HepG2 (cell line): ENCODE measurements at regions not wholly inside any gene's neighbourhood (a gene's known extent, or its start where the extent isn't known, plus 50 kb on each side); places are given as distances from the start of the nearest gene placed in this dataset.

ENCODE experiments used
- ATAC-seq: fragments of 200-7000 bp; cut with Tn5 transposase; 3 replicates; pipeline ENCODE4 v1.9.1; 2020; ENCODE audit warnings: mild to moderate bottlenecking, moderate library complexity
- BruUV-seq: library from RNA; stranded (reverse); fragments of 400-500 nt; replicated peaks from 2 replicates; lab custom pipeline; 2021; lab: Mats Ljungman, UMichigan
- CTCF ChIA-PET: fragments of 300-600 bp; formaldehyde crosslinking; extraction: SDS; loops from one replicate; lab custom pipeline; 2021; ENCODE audit warnings: low total read pairs, inconsistent platforms, low intra/inter-chr PET ratio; lab: Yijun Ruan, JAX
- POLR2A ChIA-PET: fragments of 350-600 bp; sonication (Branson Sonifier 250); formaldehyde crosslinking; loops from one replicate; lab custom pipeline; 2020; ENCODE audit warnings: antibody characterized with exemption, inconsistent platforms; lab: Yijun Ruan, JAX
- DNase-seq: peaks from one replicate; pipeline ENCODE4 v3.0.0-alpha.2; 2015; ENCODE audit warnings: low spot score
- FAIRE-seq: peaks from 3 replicates; lab custom pipeline; 2011; peaks lifted over from hg19 to GRCh38; lab: Jason Lieb, UNC
- H2AFZ ChIP-seq: one replicate; pipeline ENCODE4 v1.6.1; 2011; ENCODE audit warnings: low read length, inconsistent platforms
- H3K27ac ChIP-seq: fragments of 300-600 bp; 3 replicates; pipeline ENCODE4 v1.8.0; 2011; ENCODE audit warnings: mixed run types, mild to moderate bottlenecking, mixed read lengths, low read length, inconsistent platforms; ENCODE audit not compliant: insufficient read depth; ENCODE audit errors: extremely low read length
- H3K27me3 ChIP-seq, 2 experiments: fragments of 200-600 bp in 1 of 2; 2 replicates in 1 of 2; 3 replicates in 1 of 2; pipeline versions ENCODE4 v1.6.0 to v1.8.0; 2011; ENCODE audit warnings: low read length in 2 of 2, mild to moderate bottlenecking in 2 of 2, moderate library complexity in 2 of 2, inconsistent platforms in 1 of 2; ENCODE audit not compliant: insufficient read depth in 2 of 2, control insufficient read depth in 1 of 2
- H3K36me3 ChIP-seq, 2 experiments: fragments of 200-600 bp in 1 of 2; replicated peaks in 1 of 2; 2 replicates in 1 of 2; 3 replicates in 1 of 2; pipeline versions ENCODE4 v1.5.1 to v1.8.0; 2011; ENCODE audit warnings: low read length in 2 of 2, inconsistent platforms in 1 of 2; ENCODE audit not compliant: insufficient read depth in 2 of 2, control insufficient read depth in 1 of 2
- H3K4me1 ChIP-seq: 2 replicates; pipeline ENCODE4 v1.5.1; 2012; ENCODE audit warnings: low read length, inconsistent platforms; ENCODE audit not compliant: insufficient read depth
- H3K4me2 ChIP-seq: 2 replicates; pipeline ENCODE4 v1.6.0; 2011; ENCODE audit warnings: low read depth, low read length, inconsistent platforms
- H3K4me3 ChIP-seq, 3 experiments: fragments of 200-600 bp in 1 of 3; sonication (generic), shearing (Covaris generic) in 1 of 3; replicated peaks in 1 of 3; 2 replicates each; pipeline ENCODE4 v1.5.1; 2011 to 2016; ENCODE audit warnings: low read length in 3 of 3, inconsistent platforms in 2 of 3, low read depth in 2 of 3, mild to moderate bottlenecking in 2 of 3, control low read depth in 1 of 3, mixed read lengths in 1 of 3; ENCODE audit not compliant: insufficient read depth in 1 of 3
- H3K79me2 ChIP-seq: one replicate; pipeline ENCODE4 v1.6.1; 2011; ENCODE audit warnings: low read length, inconsistent platforms; ENCODE audit not compliant: insufficient read depth
- H3K9ac ChIP-seq: 2 replicates; pipeline ENCODE4 v1.6.0; 2011; ENCODE audit warnings: mild to moderate bottlenecking, low read depth, low read length, inconsistent platforms; ENCODE audit not compliant: insufficient read depth
- H3K9me3 ChIP-seq: 2 replicates; pipeline ENCODE4 v1.5.1; 2012; ENCODE audit warnings: mild to moderate bottlenecking, low read length
- H4K20me1 ChIP-seq: 2 replicates; pipeline ENCODE4 v1.6.0; 2011; ENCODE audit warnings: inconsistent platforms, mild to moderate bottlenecking, low read length, moderate library complexity; ENCODE audit not compliant: insufficient read depth
- ATRX ChIP-seq: sonication (generic); formaldehyde crosslinking; IDR thresholded peaks from 2 replicates; pipeline ENCODE4 v1.4.0; 2020; ENCODE audit warnings: missing genetic modification reagents, borderline replicate concordance
- CHCHD3 ChIP-seq: sonication (generic); formaldehyde crosslinking; IDR thresholded peaks from 2 replicates; pipeline ENCODE4 v1.8.0; 2022; ENCODE audit warnings: mild to moderate bottlenecking, missing genetic modification reagents, moderate library complexity
- FOXA1 ChIP-seq, 2 experiments: fragments of 450-650 bp in 1 of 2; sonication (generic) in 1 of 2; formaldehyde crosslinking in 1 of 2; IDR thresholded peaks; 2 replicates each; pipeline versions ENCODE4 v1.4.0 to v1.6.1; 2016 to 2020; ENCODE audit warnings: missing genetic modification reagents in 1 of 2
- HBP1 ChIP-seq: IDR thresholded peaks from 2 replicates; pipeline ENCODE4 v1.6.1; 2016; ENCODE audit warnings: low read depth, control low read depth
- NR3C1 ChIP-seq: sonication (generic); formaldehyde crosslinking; IDR thresholded peaks from 2 replicates; pipeline ENCODE4 v1.4.0; 2020; ENCODE audit warnings: missing genetic modification reagents
- PRPF4 ChIP-seq: fragments of 200-400 bp; formaldehyde crosslinking; IDR thresholded peaks from 2 replicates; pipeline ENCODE4 v1.6.1; 2016; ENCODE audit warnings: low read length, low read depth; ENCODE audit not compliant: poor library complexity, severe bottlenecking
- ZNF121 ChIP-seq: sonication (generic); formaldehyde crosslinking; IDR thresholded peaks from 2 replicates; pipeline ENCODE4 v1.5.0; 2020; ENCODE audit warnings: mild to moderate bottlenecking, missing genetic modification reagents
- ZNF224 ChIP-seq: sonication (generic); formaldehyde crosslinking; IDR thresholded peaks from 2 replicates; pipeline ENCODE4 v1.5.0; 2020; ENCODE audit warnings: mild to moderate bottlenecking, missing genetic modification reagents
- ZNF510 ChIP-seq: sonication (generic); formaldehyde crosslinking; IDR thresholded peaks from 2 replicates; pipeline ENCODE4 v1.4.0; 2020; ENCODE audit warnings: low read depth, mild to moderate bottlenecking, missing genetic modification reagents
- ZNF513 ChIP-seq: sonication (generic); formaldehyde crosslinking; conservative IDR thresholded peaks from 2 replicates; pipeline ENCODE4 v1.5.0; 2020; ENCODE audit warnings: missing genetic modification reagents
- ZNF572 ChIP-seq: sonication (generic); formaldehyde crosslinking; IDR thresholded peaks from 2 replicates; pipeline ENCODE4 v1.5.1; 2020; ENCODE audit warnings: mild to moderate bottlenecking, missing genetic modification reagents
- ZNF747 ChIP-seq: sonication (generic); formaldehyde crosslinking; IDR thresholded peaks from 2 replicates; pipeline ENCODE4 v1.8.1; 2023; ENCODE audit warnings: missing genetic modification reagents, mild to moderate bottlenecking, borderline replicate concordance
- WGBS: methylation state at CpG from one replicate; pipeline ENCODE4 v1.1.6; 2017; ENCODE audit warnings: low lambda C conversion rate; 5-methylcytosine and 5-hydroxymethylcytosine counted together
- in situ Hi-C: cut with HindIII; loops from 2 replicates; pipeline ENCODE4 v1.10.0; 2017; ENCODE audit warnings: low pct_unique_long_range_greater_than_20kb; ENCODE audit not compliant: extremely low pct_ligation_motif_present
- intact Hi-C: fragments of 100-400 bp; cut with micrococcal nuclease; formaldehyde crosslinking; loops from one replicate; pipeline ENCODE4 v1.10.0; 2022; ENCODE audit not compliant: unreplicated experiment

GRCh38 chr17:70242781-70243437, 73.6 kb downstream of the KCNJ2 start:
- ATAC-seq: no peak
- peaks cover 87% of the 10 kb centered on the region for H3K9me3 ChIP-seq
- H3K4me2 ChIP-seq: no peak overlapping the region
- no TSS peak for BruUV-seq
- no peak for FAIRE-seq
- no peak overlapping the region for H3K27ac ChIP-seq
- POLR2A ChIA-PET: no interaction called here
- DNase-seq: no peak
- in situ Hi-C loops: no loop called here
- H3K79me2 ChIP-seq: no peaks in the 10 kb centered on the region
- CTCF ChIA-PET: no interaction called here
- no peak overlapping the region for H2AFZ ChIP-seq
- intact Hi-C loops: no loop called here
- H3K9ac ChIP-seq: no peak overlapping the region
- no peak for TF ChIP-seq PRPF4
- TF ChIP-seq ZNF510 (CRISPR knock-in tag): no peak
- TF ChIP-seq NR3C1 (CRISPR knock-in tag): no peak
- TF ChIP-seq ATRX (CRISPR knock-in tag): no peak
- TF ChIP-seq FOXA1 (IDR thresholded peaks at IDR 0.05): no peak
- TF ChIP-seq FOXA1 (CRISPR knock-in tag; IDR thresholded peaks at IDR 0.05): no peak
- TF ChIP-seq CHCHD3 (CRISPR knock-in tag): no peak
- TF ChIP-seq ZNF572 (CRISPR knock-in tag): no peak
- no peak for TF ChIP-seq ZNF513 (CRISPR knock-in tag)
- no peak for TF ChIP-seq ZNF121 (CRISPR knock-in tag)
- no peak for TF ChIP-seq ZNF747 (CRISPR knock-in tag)
- no peak for TF ChIP-seq HBP1 (CRISPR knock-in tag)
- no peak for TF ChIP-seq ZNF224
- TF ChIP-seq, all 625 proteins: peak for 0
- Histone ChIP-seq H3K4me1 (no peaks in the 10 kb centered on the region), H4K20me1 (no peaks in the 10 kb centered on the region), H3K27me3 (no peaks in the 10 kb centered on the region), H3K4me3 (no peak overlapping the region), H3K36me3 (no peaks in the 10 kb centered on the region)
- WGBS: 20% methylated on average over 7 of the region's 7 CpGs
